PC-9 (cell line): ENCODE measurements at regions not wholly inside any gene's neighbourhood (a gene's known extent, or its start where the extent isn't known, plus 50 kb on each side); places are given as distances from the start of the nearest gene placed in this dataset.

ENCODE experiments used
- BruUV-seq: library from RNA; stranded (reverse); fragments of 400-500 nt; replicated peaks from 2 replicates; lab custom pipeline; 2021; lab: Mats Ljungman, UMichigan
- CTCF ChIA-PET: fragments of 300-600 bp; sonication (Branson Sonifier 250); formaldehyde crosslinking; loops from one replicate; lab custom pipeline; 2022; ENCODE audit warnings: antibody characterized with exemption; lab: Charles Lee
- POLR2A ChIA-PET: fragments of 300-600 bp; sonication (Branson Sonifier 250); formaldehyde crosslinking; loops from one replicate; lab custom pipeline; 2022; ENCODE audit warnings: antibody characterized with exemption; ENCODE audit not compliant: unreplicated experiment; lab: Charles Lee
- DNase-seq, 2 experiments: peaks; one replicate each; pipeline versions ENCODE4 v3.0.0 to v3.0.0-alpha.2; 2015 to 2022; ENCODE audit warnings: mixed read lengths in 1 of 2
- H2AFZ ChIP-seq: fragments of 200-600 bp; sonication (generic); 2 replicates; pipeline ENCODE4 v1.8.1; 2017; ENCODE audit warnings: antibody characterized with exemption
- H3F3A ChIP-seq: fragments of 200-600 bp; sonication (generic); 2 replicates; pipeline ENCODE4 v1.8.1; 2017; ENCODE audit warnings: antibody characterized with exemption, mild to moderate bottlenecking, low read depth; ENCODE audit not compliant: insufficient read depth
- H3K27ac ChIP-seq: fragments of 200-600 bp; sonication (generic); 2 replicates; pipeline ENCODE4 v1.6.1; 2016; ENCODE audit warnings: mixed run types
- H3K27me3 ChIP-seq: fragments of 200-600 bp; sonication (generic); 2 replicates; pipeline ENCODE4 v1.6.1; 2016; ENCODE audit warnings: low read depth, mixed run types; ENCODE audit not compliant: insufficient read depth
- H3K36me3 ChIP-seq: fragments of 200-600 bp; sonication (generic); 2 replicates; pipeline ENCODE4 v1.6.1; 2016; ENCODE audit warnings: low read depth, mixed run types
- H3K4me1 ChIP-seq: fragments of 200-600 bp; sonication (generic); replicated peaks from 2 replicates; pipeline ENCODE4 v1.6.1; 2016; ENCODE audit warnings: mixed run types; ENCODE audit not compliant: insufficient read depth
- H3K4me2 ChIP-seq: fragments of 200-600 bp; sonication (generic); 2 replicates; pipeline ENCODE4 v1.6.1; 2017; ENCODE audit warnings: mixed run types
- H3K4me3 ChIP-seq: fragments of 200-600 bp; sonication (generic); 2 replicates; pipeline ENCODE4 v1.6.1; 2016; ENCODE audit warnings: mixed run types
- H3K79me2 ChIP-seq: fragments of 200-600 bp; sonication (generic); 2 replicates; pipeline ENCODE4 v1.6.1; 2017; ENCODE audit warnings: low read depth, mixed run types
- H3K9me2 ChIP-seq: fragments of 200-600 bp; sonication (generic); 2 replicates; pipeline ENCODE4 v1.8.1; 2017; ENCODE audit warnings: mild to moderate bottlenecking; ENCODE audit not compliant: insufficient read depth
- H3K9me3 ChIP-seq: fragments of 200-600 bp; sonication (generic); 2 replicates; pipeline ENCODE4 v1.8.1; 2016; ENCODE audit warnings: low read depth; ENCODE audit not compliant: insufficient read depth
- H4K20me1 ChIP-seq: fragments of 200-600 bp; sonication (generic); 2 replicates; pipeline ENCODE4 v1.8.1; 2017; ENCODE audit not compliant: insufficient read depth
- CTCF ChIP-seq: fragments of 200-600 bp; sonication (generic); conservative IDR thresholded peaks from 2 replicates; pipeline ENCODE4 v1.6.1; 2017; ENCODE audit warnings: mixed run types, antibody characterized with exemption, mild to moderate bottlenecking, moderate library complexity
- EZH2 ChIP-seq: fragments of 200-600 bp; sonication (generic); IDR thresholded peaks from 2 replicates; pipeline ENCODE4 v1.8.0; 2017; ENCODE audit warnings: antibody characterized with exemption, low read depth
- intact Hi-C: fragments of 100-400 bp; cut with micrococcal nuclease; formaldehyde crosslinking; loops from one replicate; pipeline ENCODE4 v1.10.0; 2022; ENCODE audit not compliant: unreplicated experiment

GRCh38 chr7:54897891-54898290 is 120.9 kb upstream of the EGFR start:
- H3F3A ChIP-seq: no peaks in the 10 kb centered on the region
- H3K9me3 ChIP-seq: no peaks in the 10 kb centered on the region
- no peaks in the 10 kb centered on the region for H3K27me3 ChIP-seq
- intact Hi-C loops: no loop called here
- no peaks in the 10 kb centered on the region for H3K9me2 ChIP-seq
- no TSS peak for BruUV-seq
- H3K4me3 ChIP-seq: no peak overlapping the region
- H3K79me2 ChIP-seq: no peaks in the 10 kb centered on the region
- H3K27ac ChIP-seq: no peak overlapping the region
- no peaks in the 10 kb centered on the region for H3K4me1 ChIP-seq
- CTCF ChIA-PET: no interaction called here
- no peaks in the 10 kb centered on the region for H4K20me1 ChIP-seq
- H3K36me3 ChIP-seq: no peaks in the 10 kb centered on the region
- peak overlapping the region; percentile 2; the same call in 1 of the 2 replicates for H2AFZ ChIP-seq
- DNase-seq: no peak
- H3K4me2 ChIP-seq: no peak overlapping the region
- POLR2A ChIA-PET: no interaction called here
- no peak for TF ChIP-seq CTCF

GRCh38 chr7:54898659-54899340 is 120.0 kb upstream of the EGFR start:
- intact Hi-C loops: no loop called here

DNA sequence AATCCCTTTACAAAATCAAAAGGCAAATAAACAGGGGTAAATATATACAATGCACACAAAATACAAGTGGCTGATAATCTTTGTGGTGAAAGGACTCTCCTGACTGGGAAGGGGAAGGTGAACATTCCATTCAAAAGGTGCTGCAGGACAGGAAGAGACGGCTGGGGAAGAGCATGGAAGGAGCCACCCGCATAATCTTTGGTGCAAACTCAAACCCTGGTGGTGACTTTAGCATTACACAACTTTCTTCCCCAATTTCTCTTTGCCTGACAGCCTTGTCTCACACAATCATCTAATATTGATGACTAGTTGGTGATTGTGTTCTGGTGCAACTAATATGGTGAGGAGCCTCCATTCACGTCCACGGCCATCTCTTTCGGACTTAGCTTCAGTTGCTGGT is 117.0 kb upstream of the EGFR start:
- Histone ChIP-seq H3K9me2 (no peaks in the 10 kb centered on the region), H3K36me3 (no peaks in the 10 kb centered on the region), H3K9me3 (no peaks in the 10 kb centered on the region), H3K4me2 (no peak overlapping the region), H2AFZ (no peak overlapping the region), H4K20me1 (no peaks in the 10 kb centered on the region), H3K4me1 (no peaks in the 10 kb centered on the region), H3F3A (no peaks in the 10 kb centered on the region), H3K4me3 (no peak overlapping the region), H3K27me3 (no peaks in the 10 kb centered on the region), H3K79me2 (no peaks in the 10 kb centered on the region), H3K27ac (no peak overlapping the region)
- POLR2A ChIA-PET: no interaction called here
- no TSS peak for BruUV-seq
- TF ChIP-seq EZH2 (no peak), CTCF (no peak)
- intact Hi-C loops: loop anchor here (5.0 kb wide), 1 partner anchor 55 kb away; no protein-coding TSS in a partner anchor
- DNase-seq: no peak
- CTCF ChIA-PET: no interaction called here

More at GRCh38 chr7:54898659-54899340, 120.0 kb upstream of the EGFR start:
- no peak overlapping the region for H2AFZ ChIP-seq
- POLR2A ChIA-PET: no interaction called here
- H3K36me3 ChIP-seq: no peaks in the 10 kb centered on the region
- H4K20me1 ChIP-seq: no peaks in the 10 kb centered on the region
- TF ChIP-seq EZH2 (no peak), CTCF (no peak)
- no peaks in the 10 kb centered on the region for H3K4me1 ChIP-seq
- H3K9me3 ChIP-seq: no peaks in the 10 kb centered on the region
- H3K9me2 ChIP-seq: no peaks in the 10 kb centered on the region
- BruUV-seq: no TSS peak
- no peak overlapping the region for H3K27ac ChIP-seq
- no peaks in the 10 kb centered on the region for H3K27me3 ChIP-seq
- H3F3A ChIP-seq: no peaks in the 10 kb centered on the region
- H3K4me2 ChIP-seq: no peak overlapping the region
- no peaks in the 10 kb centered on the region for H3K79me2 ChIP-seq
- CTCF ChIA-PET: no interaction called here
- DNase-seq: no peak
- no peak overlapping the region for H3K4me3 ChIP-seq
